Activated CD4-positive, alpha-beta memory T cell treated with anti-CD3 and anti-CD28 coated beads, Interleukin-2, amount 10 ng/mL, durations not matched to agents 7 days and 5 days (primary cell): ENCODE measurements at regions not wholly inside any gene's neighbourhood (a gene's known extent, or its start where the extent isn't known, plus 50 kb on each side); places are given as distances from the start of the nearest gene placed in this dataset.

Source experiments
- CTCF ChIA-PET: fragments of 350-600 bp; sonication (Branson Sonifier 250); formaldehyde crosslinking; loops from one replicate; lab custom pipeline; 2021; ENCODE audit warnings: antibody characterized with exemption, inconsistent platforms; lab: Charles Lee
- POLR2A ChIA-PET: fragments of 350-600 bp; sonication (Branson Sonifier 250); formaldehyde crosslinking; loops from one replicate; lab custom pipeline; 2021; ENCODE audit warnings: antibody characterized with exemption; lab: Charles Lee
- DNase-seq: peaks from one replicate; pipeline ENCODE4 v3.0.0-alpha.2; 2020
- H3K27ac Mint-ChIP-seq: one replicate; pipeline ENCODE4 v1.8.0; 2021; ENCODE audit warnings: mild to moderate bottlenecking, mixed read lengths
- H3K27me3 Mint-ChIP-seq: one replicate; pipeline ENCODE4 v1.8.0; 2021; ENCODE audit warnings: mixed read lengths
- H3K36me3 Mint-ChIP-seq: one replicate; pipeline ENCODE4 v1.8.0; 2021; ENCODE audit warnings: low read depth, mixed read lengths
- H3K4me1 Mint-ChIP-seq: one replicate; pipeline ENCODE4 v1.8.0; 2021; ENCODE audit warnings: mixed read lengths
- H3K4me3 Mint-ChIP-seq: one replicate; pipeline ENCODE4 v1.8.0; 2021; ENCODE audit warnings: mild to moderate bottlenecking, mixed read lengths
- H3K9me3 Mint-ChIP-seq: one replicate; pipeline ENCODE4 v1.8.0; 2021; ENCODE audit warnings: mixed read lengths

DNA sequence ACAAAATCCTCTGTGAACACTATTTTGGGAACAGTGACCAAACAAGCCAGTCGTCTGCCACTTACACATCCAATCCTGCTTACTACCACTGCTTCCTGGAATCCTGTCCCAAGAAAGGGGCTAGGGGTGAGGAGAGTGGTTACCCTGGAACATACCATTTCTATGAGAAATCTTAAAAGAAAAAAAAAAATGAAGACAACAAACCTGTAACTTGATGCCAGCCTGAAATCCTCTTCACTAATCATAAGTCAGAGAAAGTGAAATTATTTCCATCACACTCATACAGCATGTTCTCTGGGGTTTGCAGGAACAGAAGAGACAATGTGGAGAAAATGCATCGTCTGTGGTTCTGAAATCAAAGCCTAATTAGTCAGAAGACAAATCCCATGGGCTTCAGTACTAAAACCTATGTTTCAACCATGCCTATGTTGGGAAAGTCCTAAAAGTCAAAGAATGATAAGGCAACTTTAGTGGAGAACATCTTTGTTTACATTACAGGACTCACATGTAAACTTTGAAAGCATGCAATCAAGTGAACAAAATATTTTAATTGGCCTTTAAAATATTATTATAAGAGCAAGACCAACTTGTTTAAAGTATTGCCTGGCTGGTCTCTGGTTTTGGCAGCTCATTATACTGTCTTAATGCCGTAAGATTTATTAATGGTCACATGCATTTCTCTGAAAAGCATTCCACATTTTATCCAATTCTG lies 220.7 kb downstream of the LTN1 start:
- no peak for DNase-seq
- Mint-ChIP-seq H3K4me3 (no peak overlapping the region), H3K27me3 (no peaks in the 10 kb centered on the region), H3K36me3 (peaks cover 16% of the 10 kb centered on the region), H3K27ac (no peak overlapping the region), H3K4me1 (peaks cover 45% of the 10 kb centered on the region), H3K9me3 (peaks cover 2% of the 10 kb centered on the region)
- ChIA-PET CTCF (interaction anchor here (1.4 kb wide), 1 partner anchor 27 kb away, joined by 4 read pairs; no protein-coding TSS in a partner anchor), POLR2A (no interaction called here)

DNA sequence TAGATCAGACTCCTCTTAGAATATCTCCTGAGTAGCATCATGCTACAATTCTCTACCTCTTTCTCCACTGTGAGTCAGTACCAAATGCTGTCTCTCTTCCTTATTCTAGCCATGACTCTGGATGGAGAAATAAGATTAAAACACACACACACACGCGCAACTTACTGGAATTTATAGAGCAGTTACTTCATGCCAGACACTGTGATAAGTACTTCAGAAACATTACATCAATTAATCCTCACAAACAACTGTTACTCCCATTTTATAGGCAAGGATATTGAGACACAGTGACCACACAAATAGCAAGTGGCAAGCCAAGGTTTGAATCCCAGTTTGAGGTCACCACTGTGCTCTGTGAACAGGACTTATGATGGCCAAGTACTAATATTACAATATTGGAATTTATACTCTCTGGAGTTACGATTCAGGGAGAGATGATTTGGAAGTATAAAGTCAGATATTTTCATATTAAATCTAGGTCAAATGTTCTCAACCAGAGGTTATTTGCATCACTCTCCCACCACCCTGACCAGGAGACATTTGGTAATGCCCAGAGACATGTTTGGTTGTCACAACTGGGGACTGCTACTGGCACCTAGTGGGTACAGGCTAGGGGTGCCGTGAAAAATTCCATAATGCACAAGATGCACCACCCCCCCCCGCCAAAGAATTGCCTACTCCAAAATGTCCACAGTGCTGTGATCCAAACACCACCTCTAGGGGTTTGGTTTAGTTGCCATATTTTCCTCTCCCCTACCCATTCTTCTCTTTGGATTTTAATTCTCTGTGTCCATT lies 221.6 kb downstream of the LTN1 start:
- H3K36me3 Mint-ChIP-seq: peaks cover 19% of the 10 kb centered on the region
- ChIA-PET POLR2A (no interaction called here), CTCF (no interaction called here)
- no peak overlapping the region for H3K4me3 Mint-ChIP-seq
- no peak overlapping the region for H3K27ac Mint-ChIP-seq
- H3K9me3 Mint-ChIP-seq: peaks cover 6% of the 10 kb centered on the region
- DNase-seq: no peak
- H3K4me1 Mint-ChIP-seq: peaks cover 38% of the 10 kb centered on the region
- no peaks in the 10 kb centered on the region for H3K27me3 Mint-ChIP-seq

DNA sequence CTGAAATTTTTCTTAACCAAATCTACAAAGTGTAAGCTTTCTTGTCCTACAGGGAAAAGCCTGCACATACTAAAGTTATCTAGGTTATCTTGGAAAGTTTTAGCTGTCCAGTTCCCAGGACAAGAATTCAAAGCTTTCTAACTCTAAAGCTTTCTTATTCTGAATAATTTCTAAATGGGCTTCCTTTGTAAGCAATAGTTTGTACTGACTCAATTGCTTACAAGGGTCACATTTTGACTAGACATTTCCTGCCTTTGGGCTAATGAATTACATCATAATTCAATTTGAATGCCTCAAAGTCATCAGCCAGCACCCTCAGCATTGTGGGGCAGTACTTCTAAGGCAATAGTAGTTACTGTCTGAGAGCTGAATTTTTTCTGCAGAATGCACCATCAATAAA lies 223.0 kb downstream of the LTN1 start:
- H3K36me3 Mint-ChIP-seq: peaks cover 20% of the 10 kb centered on the region
- H3K4me3 Mint-ChIP-seq: no peak overlapping the region
- no peak overlapping the region for H3K27ac Mint-ChIP-seq
- ChIA-PET CTCF (interaction anchor here (0.9 kb wide), 1 partner anchor 24 kb away, joined by 3 read pairs; no protein-coding TSS in a partner anchor), POLR2A (no interaction called here)
- DNase-seq: no peak
- no peaks in the 10 kb centered on the region for H3K27me3 Mint-ChIP-seq
- peaks cover 29% of the 10 kb centered on the region for H3K4me1 Mint-ChIP-seq
- H3K9me3 Mint-ChIP-seq: peaks cover 10% of the 10 kb centered on the region

DNA sequence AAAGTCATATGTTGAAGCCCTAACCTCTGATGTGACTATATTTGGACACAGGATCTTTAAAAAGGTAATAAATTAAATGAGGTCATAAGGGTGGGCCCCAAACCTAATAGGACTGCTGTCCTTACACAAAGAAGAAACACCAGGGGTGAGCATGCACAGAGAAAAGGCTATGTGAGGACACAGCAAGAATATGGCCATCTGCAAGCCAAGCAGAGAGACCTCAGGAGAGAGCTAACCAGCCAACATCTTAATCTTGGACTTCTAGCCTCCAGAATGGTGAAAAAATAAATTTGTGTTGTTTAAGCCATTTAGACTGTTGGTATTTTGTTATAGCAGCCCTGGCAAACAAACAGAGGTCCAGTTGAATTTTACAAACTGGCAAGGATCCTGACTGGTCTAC lies 223.9 kb downstream of the LTN1 start:
- H3K4me3 Mint-ChIP-seq: no peak overlapping the region
- H3K27me3 Mint-ChIP-seq: no peaks in the 10 kb centered on the region
- peaks cover 10% of the 10 kb centered on the region for H3K9me3 Mint-ChIP-seq
- peaks cover 20% of the 10 kb centered on the region for H3K36me3 Mint-ChIP-seq
- DNase-seq: no peak
- H3K4me1 Mint-ChIP-seq: peaks cover 29% of the 10 kb centered on the region
- ChIA-PET POLR2A (no interaction called here), CTCF (no interaction called here)
- H3K27ac Mint-ChIP-seq: no peak overlapping the region

DNA sequence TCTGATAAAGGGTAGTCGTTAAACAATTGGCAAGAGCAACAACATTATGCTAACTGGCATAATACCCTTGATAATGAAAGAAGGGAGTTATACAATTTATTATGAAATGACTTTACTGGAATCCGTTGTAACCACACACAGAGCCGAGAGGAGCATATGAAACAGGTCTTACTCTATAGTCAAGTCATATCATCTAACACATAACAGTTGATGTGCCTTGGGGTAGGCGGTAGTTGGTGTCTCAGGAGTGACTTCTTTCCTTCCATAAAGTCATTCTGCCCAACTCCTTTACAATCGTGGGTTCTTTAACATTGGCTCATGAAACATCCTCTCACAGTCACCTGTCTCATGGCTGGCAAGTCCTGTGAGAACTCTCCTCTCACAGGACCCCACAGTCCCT lies 225.2 kb downstream of the LTN1 start:
- Mint-ChIP-seq H3K27me3 (no peaks in the 10 kb centered on the region), H3K4me1 (peaks cover 29% of the 10 kb centered on the region), H3K27ac (no peak overlapping the region), H3K9me3 (peaks cover 10% of the 10 kb centered on the region), H3K36me3 (peaks cover 20% of the 10 kb centered on the region), H3K4me3 (no peak overlapping the region)
- POLR2A ChIA-PET: no interaction called here
- DNase-seq: no peak
- CTCF ChIA-PET: no interaction called here

DNA sequence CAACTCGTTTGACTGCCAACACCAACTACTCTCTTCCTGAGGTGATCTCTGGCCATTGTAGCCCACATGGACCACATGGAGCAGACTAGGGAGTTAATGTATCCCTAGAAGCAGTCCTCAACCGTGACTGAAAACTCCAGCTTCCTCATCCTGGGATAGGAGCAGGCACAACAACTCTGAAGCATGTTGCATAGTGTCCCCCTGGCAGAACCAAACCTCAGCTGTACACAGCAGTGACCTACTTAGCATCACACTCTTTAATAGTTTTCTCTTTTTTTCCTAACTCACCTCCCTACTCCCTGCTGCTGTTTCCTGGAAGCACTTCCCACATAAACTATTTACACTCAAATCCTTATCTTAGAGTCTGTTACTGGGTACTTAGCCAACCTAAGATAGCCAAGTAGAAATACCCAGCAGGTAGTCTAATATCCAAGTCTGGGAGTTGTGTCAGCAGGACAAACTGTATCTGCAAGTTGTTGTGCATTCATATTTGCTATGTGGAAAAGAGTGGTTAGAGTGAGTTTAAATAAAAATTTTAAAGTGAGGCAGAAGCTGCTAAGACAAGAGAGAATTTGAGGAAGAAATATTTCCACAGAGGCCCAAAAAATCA lies 228.8 kb downstream of the LTN1 start:
- peaks cover 10% of the 10 kb centered on the region for H3K4me1 Mint-ChIP-seq
- H3K27me3 Mint-ChIP-seq: no peaks in the 10 kb centered on the region
- ChIA-PET CTCF (interaction anchor here (1.2 kb wide), 1 partner anchor 18 kb away, joined by 4 read pairs; no protein-coding TSS in a partner anchor), POLR2A (no interaction called here)
- no peak overlapping the region for H3K4me3 Mint-ChIP-seq
- peaks cover 14% of the 10 kb centered on the region for H3K36me3 Mint-ChIP-seq
- H3K9me3 Mint-ChIP-seq: peaks cover 10% of the 10 kb centered on the region
- no peak overlapping the region for H3K27ac Mint-ChIP-seq
- DNase-seq: no peak

DNA sequence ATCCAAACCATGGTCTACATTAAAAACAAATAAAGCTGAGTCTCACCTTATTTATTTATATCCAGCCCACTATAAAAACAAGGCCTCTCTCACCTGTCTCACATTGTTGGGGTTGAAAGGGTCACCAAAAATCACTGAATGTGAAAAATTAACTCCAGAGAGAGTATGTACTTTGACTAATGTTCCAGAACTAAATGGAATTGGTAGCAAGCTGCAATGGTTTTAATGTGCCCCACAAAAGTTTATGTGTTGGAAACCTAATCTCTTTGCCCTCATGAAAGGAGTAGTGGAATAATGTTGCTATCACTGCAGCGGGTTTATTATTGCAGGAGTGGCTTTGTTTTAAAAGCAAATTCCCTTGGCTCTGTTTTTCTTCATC lies 230.3 kb downstream of the LTN1 start:
- Mint-ChIP-seq H3K36me3 (peaks cover 15% of the 10 kb centered on the region), H3K27ac (no peak overlapping the region), H3K27me3 (no peaks in the 10 kb centered on the region), H3K9me3 (peaks cover 10% of the 10 kb centered on the region), H3K4me3 (no peak overlapping the region), H3K4me1 (peaks cover 1% of the 10 kb centered on the region)
- ChIA-PET CTCF (interaction anchor here (0.6 kb wide), 1 partner anchor 87 kb away, joined by 4 read pairs; no protein-coding TSS in a partner anchor), POLR2A (no interaction called here)
- DNase-seq: no peak

DNA sequence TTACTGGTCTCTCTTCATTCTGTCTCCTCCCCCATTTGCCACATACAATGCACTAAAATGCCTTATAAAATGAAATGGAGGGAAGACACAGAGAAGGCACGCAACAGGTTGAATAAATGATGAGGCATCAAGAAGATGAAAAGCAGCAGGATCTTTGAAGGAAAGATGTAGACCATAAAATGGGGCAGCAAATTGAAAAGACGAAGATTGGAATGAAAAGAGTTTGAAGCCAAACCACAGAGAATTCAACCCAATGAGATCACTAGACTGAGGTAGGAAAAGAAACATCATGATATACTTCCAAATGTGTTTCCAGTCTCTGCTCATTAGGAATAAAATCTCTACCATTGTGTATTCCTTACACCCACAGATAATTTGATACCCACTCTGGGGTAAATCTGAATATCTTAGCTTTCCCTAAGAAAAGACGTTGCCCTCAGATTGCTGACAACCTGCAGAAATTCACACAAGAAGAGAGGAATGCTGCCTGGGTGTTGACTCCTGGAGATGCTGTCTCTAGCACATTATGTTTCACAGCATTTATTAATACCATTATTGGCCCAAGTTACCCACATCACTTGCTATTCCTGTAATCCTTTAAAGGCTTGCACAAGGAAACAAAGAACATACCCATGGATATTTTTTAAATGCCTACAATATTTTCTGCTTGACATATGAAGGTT lies 230.9 kb downstream of the LTN1 start:
- H3K4me3 Mint-ChIP-seq: no peak overlapping the region
- POLR2A ChIA-PET: no interaction called here

DNA sequence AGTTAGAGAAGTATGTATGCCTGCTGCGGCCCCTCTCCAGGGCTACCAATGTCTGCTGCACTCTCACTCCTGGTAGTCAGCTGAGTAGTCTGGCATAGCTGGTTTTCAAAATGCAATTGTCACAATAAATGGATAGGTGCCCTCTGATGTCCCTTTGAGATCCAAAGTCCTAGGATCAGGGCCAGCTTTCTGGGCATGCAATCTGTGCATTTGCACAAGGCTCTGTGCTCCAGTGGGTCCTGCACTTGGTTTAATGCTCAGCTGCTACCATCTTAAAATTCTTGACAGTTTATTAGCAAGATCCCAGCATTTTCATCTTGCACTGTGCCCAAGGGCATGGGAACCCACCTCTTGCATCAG lies 233.8 kb downstream of the LTN1 start:
- H3K27me3 Mint-ChIP-seq: no peaks in the 10 kb centered on the region
- H3K9me3 Mint-ChIP-seq: no peaks in the 10 kb centered on the region
- POLR2A ChIA-PET: no interaction called here
- H3K4me1 Mint-ChIP-seq: no peaks in the 10 kb centered on the region
- H3K27ac Mint-ChIP-seq: no peak overlapping the region
- H3K4me3 Mint-ChIP-seq: no peak overlapping the region
- no peak for DNase-seq
- CTCF ChIA-PET: no interaction called here
- peaks cover 3% of the 10 kb centered on the region for H3K36me3 Mint-ChIP-seq

More for the DNA sequence above, 230.9 kb downstream of the LTN1 start:
- no peaks in the 10 kb centered on the region for H3K4me1 Mint-ChIP-seq
- H3K27me3 Mint-ChIP-seq: no peaks in the 10 kb centered on the region
- no peak overlapping the region for H3K27ac Mint-ChIP-seq
- DNase-seq: no peak
- peaks cover 8% of the 10 kb centered on the region for H3K9me3 Mint-ChIP-seq
- peaks cover 15% of the 10 kb centered on the region for H3K36me3 Mint-ChIP-seq
- CTCF ChIA-PET: no interaction called here

DNA sequence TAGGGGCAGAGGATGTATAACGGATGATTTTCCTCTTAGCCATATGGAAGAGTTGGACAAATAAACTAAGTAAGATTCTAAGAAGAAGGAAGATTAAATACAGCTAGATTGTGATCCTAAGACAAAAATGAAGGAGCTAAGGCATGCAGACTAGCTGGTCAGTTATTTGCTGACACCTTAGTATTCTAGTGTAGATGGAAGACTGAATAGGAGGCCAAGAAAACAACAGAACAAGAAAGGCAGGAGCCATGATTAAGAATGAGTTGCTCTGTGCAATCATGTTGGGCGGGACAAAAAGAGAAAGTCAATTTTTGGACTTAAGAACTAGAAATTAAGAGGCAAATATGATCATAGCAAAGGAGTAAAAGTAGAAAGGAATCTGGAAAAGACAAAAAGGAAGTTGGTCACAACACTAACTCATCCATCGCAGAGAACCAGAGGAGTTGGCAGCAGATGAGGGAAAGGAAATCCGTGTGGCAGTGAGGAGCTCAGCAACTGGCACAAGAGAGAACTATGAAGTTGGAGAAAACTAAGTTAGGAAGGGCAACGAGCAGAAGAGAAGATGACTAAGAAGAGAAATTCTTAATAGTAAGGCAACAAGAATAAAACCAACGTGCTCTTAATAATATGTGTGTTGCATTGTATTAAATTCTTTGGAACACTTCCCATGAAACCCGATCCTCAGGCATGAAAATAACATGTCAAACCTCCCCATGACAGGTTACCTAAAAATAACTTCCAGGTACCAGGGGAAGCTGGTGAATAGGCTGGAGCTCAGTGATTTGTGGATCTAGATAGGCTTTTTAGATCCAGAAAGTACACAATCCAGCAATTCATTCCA lies 234.4 kb downstream of the LTN1 start:
- ChIA-PET POLR2A (no interaction called here), CTCF (interaction anchor here (0.7 kb wide), 1 partner anchor 10 kb away, joined by 3 read pairs; no protein-coding TSS in a partner anchor)
- Mint-ChIP-seq H3K9me3 (no peaks in the 10 kb centered on the region), H3K27me3 (no peaks in the 10 kb centered on the region), H3K27ac (no peak overlapping the region), H3K4me1 (no peaks in the 10 kb centered on the region), H3K4me3 (no peak overlapping the region), H3K36me3 (peaks cover 3% of the 10 kb centered on the region)
- DNase-seq: no peak

DNA sequence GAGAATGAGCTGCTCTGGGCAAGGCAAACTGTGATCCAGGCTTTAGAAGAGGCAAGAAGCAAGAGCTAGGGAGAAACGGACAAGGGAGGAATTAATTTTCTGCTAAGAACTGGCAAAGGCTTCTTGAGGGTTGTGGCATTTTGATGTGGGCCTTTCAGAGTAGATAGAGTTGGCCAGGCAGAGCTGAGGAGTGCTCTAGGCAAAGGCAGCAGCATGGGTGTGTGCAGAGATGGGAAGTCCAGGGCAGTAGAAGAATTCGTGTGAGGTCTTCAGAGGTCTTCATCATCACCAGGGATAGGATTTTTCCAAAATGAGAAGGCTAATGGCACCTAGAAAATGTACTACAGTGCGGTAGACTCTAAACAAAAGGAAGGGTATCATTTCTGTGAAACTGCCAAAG lies 237.8 kb downstream of the LTN1 start:
- DNase-seq: no peak
- Mint-ChIP-seq H3K27me3 (no peaks in the 10 kb centered on the region), H3K4me3 (no peak overlapping the region), H3K9me3 (no peaks in the 10 kb centered on the region), H3K36me3 (peaks cover 6% of the 10 kb centered on the region), H3K4me1 (no peaks in the 10 kb centered on the region), H3K27ac (no peak overlapping the region)
- CTCF ChIA-PET: interaction anchor here (3.3 kb wide), 1 partner anchor 9 kb away, joined by 19 read pairs; no protein-coding TSS in a partner anchor
- POLR2A ChIA-PET: no interaction called here

DNA sequence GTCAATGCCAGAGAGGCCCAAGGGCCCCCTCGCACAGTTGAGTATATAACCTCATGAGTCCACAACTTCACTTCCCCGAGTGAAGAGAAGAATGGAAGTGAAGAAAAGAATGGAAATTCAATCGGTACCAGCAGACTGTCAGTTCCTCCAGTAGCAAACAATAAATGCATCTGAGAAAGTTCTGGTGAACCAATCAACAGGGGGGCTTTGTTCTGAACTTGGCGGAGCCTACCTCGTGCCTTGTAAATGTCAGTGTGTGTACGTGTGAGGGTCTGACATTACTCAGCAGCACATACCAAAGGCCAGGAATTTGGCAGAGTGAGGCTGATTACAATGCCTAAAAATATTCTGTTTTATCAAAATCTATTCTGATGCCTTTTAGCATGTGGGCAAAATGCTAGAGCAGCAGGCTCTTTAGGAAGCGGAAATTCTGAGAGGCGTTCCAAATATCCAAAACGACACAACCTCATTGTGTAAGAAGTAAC lies 238.5 kb downstream of the LTN1 start:
- no peaks in the 10 kb centered on the region for H3K4me1 Mint-ChIP-seq

More for the DNA sequence above, 238.5 kb downstream of the LTN1 start:
- peaks cover 6% of the 10 kb centered on the region for H3K36me3 Mint-ChIP-seq
- H3K27me3 Mint-ChIP-seq: no peaks in the 10 kb centered on the region
- H3K4me3 Mint-ChIP-seq: no peak overlapping the region
- H3K27ac Mint-ChIP-seq: no peak overlapping the region
- CTCF ChIA-PET: interaction anchor here (3.3 kb wide), 1 partner anchor 9 kb away, joined by 19 read pairs; no protein-coding TSS in a partner anchor
- H3K9me3 Mint-ChIP-seq: no peaks in the 10 kb centered on the region
- DNase-seq: no peak
- POLR2A ChIA-PET: no interaction called here
